DND-41 (cell line): ENCODE measurements at regions not wholly inside any gene's neighbourhood (a gene's known extent, or its start where the extent isn't known, plus 50 kb on each side); places are given as distances from the start of the nearest gene placed in this dataset.

Source experiments
- CTCF ChIP-seq: IDR thresholded peaks from 2 replicates; pipeline ENCODE4 v1.5.1; 2012; ENCODE audit warnings: borderline replicate concordance, low read length, moderate library complexity, mild to moderate bottlenecking; ENCODE audit not compliant: poor library complexity, severe bottlenecking; ENCODE audit errors: extremely low read depth
- EZH2 ChIP-seq: IDR thresholded peaks from 3 replicates; pipeline ENCODE4 v1.6.1; 2012; ENCODE audit warnings: borderline replicate concordance, low read depth, mild to moderate bottlenecking, moderate library complexity, low read length, inconsistent platforms; ENCODE audit not compliant: severe bottlenecking

GRCh38 chr4:41487868-41488440, 50.0 kb upstream of the LIMCH1 start:
- TF ChIP-seq CTCF (no peak), EZH2 (no peak)
